HCT116 (cell line): ENCODE measurements at regions not wholly inside any gene's neighbourhood (a gene's known extent, or its start where the extent isn't known, plus 50 kb on each side); places are given as distances from the start of the nearest gene placed in this dataset.

Experiments
- CEBPB ChIP-seq: IDR thresholded peaks from 2 replicates; pipeline ENCODE4 v1.6.1; 2012; ENCODE audit warnings: low read depth
- CTCF ChIP-seq, 3 experiments: fragments of 200-600 bp in 1 of 3; sonication (generic) in 1 of 3; IDR thresholded peaks in 2 of 3; conservative IDR thresholded peaks in 1 of 3; 2 replicates each; pipeline ENCODE4 v1.5.1; 2012 to 2017; ENCODE audit warnings: low read depth in 2 of 3, low read length in 2 of 3, antibody characterized with exemption in 1 of 3, borderline replicate concordance in 1 of 3, control low read depth in 1 of 3, mild to moderate bottlenecking in 1 of 3, mixed read lengths in 1 of 3, mixed run types in 1 of 3, moderate library complexity in 1 of 3; ENCODE audit not compliant: insufficient read depth in 1 of 3
- EGR1 ChIP-seq: IDR thresholded peaks from 2 replicates; pipeline ENCODE4 v1.6.1; 2012; ENCODE audit warnings: low read depth
- EZH2 ChIP-seq: fragments of 200-600 bp; sonication (generic); IDR thresholded peaks from 2 replicates; pipeline ENCODE4 v1.6.1; 2017; ENCODE audit warnings: antibody characterized with exemption, mixed run types
- EZH2phosphoT487 ChIP-seq: fragments of 200-600 bp; IDR thresholded peaks from 2 replicates; pipeline ENCODE4 v1.6.1; 2018; ENCODE audit warnings: antibody characterized with exemption, borderline replicate concordance
- POLR2A ChIP-seq: IDR thresholded peaks from 2 replicates; pipeline ENCODE4 v1.7.0; 2011; ENCODE audit warnings: borderline replicate concordance; ENCODE audit not compliant: insufficient read depth, insufficient read length; ENCODE audit errors: extremely low read depth
- POLR2AphosphoS5 ChIP-seq: IDR thresholded peaks from 2 replicates; pipeline ENCODE4 v1.6.1; 2011; ENCODE audit warnings: mild to moderate bottlenecking, low read depth, low read length, moderate library complexity
- SRF ChIP-seq: IDR thresholded peaks from 2 replicates; pipeline ENCODE4 v1.6.1; 2012; ENCODE audit warnings: low read depth
- ZBTB33 ChIP-seq: IDR thresholded peaks from 2 replicates; pipeline ENCODE4 v1.6.1; 2011; ENCODE audit warnings: mild to moderate bottlenecking, low read length, moderate library complexity; ENCODE audit not compliant: insufficient replicate concordance; ENCODE audit errors: extremely low read depth

GRCh38 chr1:187275346-187275745 is 446.6 kb downstream of the PLA2G4A start:
- TF ChIP-seq POLR2A (no peak), CTCF (IDR thresholded peaks at IDR 0.05 in 2 of 3, conservative IDR thresholded peaks at IDR 0.05 in 1 of 3; ENCODE audit: borderline replicate concordance in 1 of 3, insufficient read depth in 1 of 3, low read depth in 2 of 3, low read length in 2 of 3) (no peak), EZH2 (no peak), EZH2phosphoT487 (no peak), ZBTB33 (no peak), POLR2AphosphoS5 (no peak), EGR1 (no peak), CEBPB (no peak), SRF (no peak)
